Gastrocnemius medialis (tissue), 4 donors: ENCODE measurements at regions not wholly inside any gene's neighbourhood (a gene's known extent, or its start where the extent isn't known, plus 50 kb on each side); places are given as distances from the start of the nearest gene placed in this dataset.

Source experiments
- ATAC-seq, 2 donors: fragments of 150-250 bp; one replicate each; pipeline ENCODE4 v1.9.1; 2016
- DNase-seq, 2 donors: peaks; one replicate each; pipeline ENCODE4 v3.0.0-alpha.2; 2019
- H3K27ac ChIP-seq, 4 donors: fragments of 200-600 bp; sonication (generic); 1 replicate in 1 of 4; 2 replicates in 3 of 4; pipeline ENCODE4 v1.5.1; 2016 to 2018; ENCODE audit warnings: mild to moderate bottlenecking in 2 of 4, moderate library complexity in 1 of 4
- H3K27me3 ChIP-seq, 3 donors: fragments of 200-600 bp; sonication (generic) in 2 of 3; 1 replicate in 1 of 3; 2 replicates in 2 of 3; pipeline versions ENCODE4 v1.5.1 to v1.6.0; 2016 to 2019; ENCODE audit warnings: mild to moderate bottlenecking in 1 of 3, moderate library complexity in 1 of 3
- H3K36me3 ChIP-seq, 2 donors: fragments of 200-600 bp; sonication (generic) in 1 of 2; one replicate each; pipeline ENCODE4 v1.5.1; 2017 to 2018
- H3K4me1 ChIP-seq, 2 donors: fragments of 200-600 bp; sonication (generic) in 1 of 2; one replicate each; pipeline ENCODE4 v1.5.1; 2016 to 2017; ENCODE audit warnings: mild to moderate bottlenecking in 2 of 2
- H3K4me3 ChIP-seq, 4 donors: fragments of 200-600 bp; sonication (generic) in 3 of 4; 1 replicate in 1 of 4; 2 replicates in 3 of 4; pipeline ENCODE4 v1.5.1; 2016 to 2019; ENCODE audit warnings: mild to moderate bottlenecking in 2 of 4
- H3K9me3 ChIP-seq, 3 donors: fragments of 200-600 bp; sonication (generic) in 2 of 3; 1 replicate in 1 of 3; 2 replicates in 2 of 3; pipeline ENCODE4 v1.5.1; 2016 to 2019
- CTCF ChIP-seq, 5 experiments: fragments of 450-650 bp in 3 of 5; fragments of 200-600 bp in 2 of 5; sonication (generic) in 2 of 5; IDR thresholded peaks in 4 of 5; conservative IDR thresholded peaks in 1 of 5; 1 replicate in 4 of 5; 2 replicates in 1 of 5; pipeline ENCODE4 v1.5.1; 2016 to 2019; ENCODE audit warnings: antibody characterized with exemption in 5 of 5, mild to moderate bottlenecking in 3 of 5, moderate library complexity in 3 of 5
- POLR2A ChIP-seq, 2 donors: fragments of 450-650 bp; IDR thresholded peaks; one replicate each; pipeline ENCODE4 v1.6.1; 2017; ENCODE audit warnings: antibody characterized with exemption in 2 of 2, mild to moderate bottlenecking in 2 of 2, moderate library complexity in 2 of 2
- in situ Hi-C, 4 donors: fragments of 200-750 bp; cut with MboI; loops; one replicate each; pipeline versions ENCODE4 v1.15.0 to v1.8.0; 2017; ENCODE audit warnings: low sequenced_read_pairs in 4 of 4
- intact Hi-C: fragments of 100-400 bp; cut with DNase I; formaldehyde crosslinking; loops from one replicate; pipeline ENCODE4 v1.15.1; 2023; ENCODE audit warnings: low total_unique reads

DNA sequence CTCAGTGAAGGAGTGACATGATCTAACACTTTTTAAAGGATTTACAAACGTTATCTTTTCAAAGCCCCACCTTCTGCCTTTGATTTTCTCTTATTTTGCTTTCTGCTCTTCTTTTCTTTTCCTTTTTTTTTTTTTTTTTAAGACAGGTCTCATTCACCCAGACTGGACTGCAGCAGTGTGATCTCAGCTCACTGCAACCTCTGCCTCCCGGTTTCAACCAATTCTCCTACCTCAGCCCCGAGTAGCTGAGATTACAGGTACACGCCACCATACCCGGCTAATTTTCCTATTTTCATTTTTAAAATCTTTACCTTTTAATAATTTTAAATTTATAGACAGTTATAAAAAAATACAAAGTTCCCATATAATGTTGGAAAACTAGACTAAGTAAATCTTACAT is 63.7 kb upstream of the RPS13 start:
- no peak for DNase-seq
- in situ Hi-C loops (no loop called here), intact Hi-C loops (no loop called here)

GRCh38 chr11:17138562-17138961 is 61.1 kb upstream of the RPS13 start:
- Histone ChIP-seq H3K36me3 (peaks cover 0 to 43% of the 10 kb centered on the region in 2 donors), H3K9me3 (no peaks in the 10 kb centered on the region), H3K4me3 (no peak overlapping the region), H3K4me1 (no peaks in the 10 kb centered on the region), H3K27ac (no peak overlapping the region), H3K27me3 (no peaks in the 10 kb centered on the region)
- in situ Hi-C loops: no loop called here
- ATAC-seq (no peak), DNase-seq (no peak)
- TF ChIP-seq CTCF (IDR thresholded peaks at IDR 0.05 in 4 of 5, conservative IDR thresholded peaks at IDR 0.05 in 1 of 5) (no peak), POLR2A (IDR thresholded peaks at IDR 0.05) (no peak)
- intact Hi-C loops: no loop called here

More for the DNA sequence above, 63.7 kb upstream of the RPS13 start:
- Histone ChIP-seq H3K9me3 (no peaks in the 10 kb centered on the region), H3K36me3 (peaks cover 0 to 23% of the 10 kb centered on the region in 2 donors), H3K4me3 (no peak overlapping the region), H3K27ac (no peak overlapping the region), H3K27me3 (no peaks in the 10 kb centered on the region), H3K4me1 (no peaks in the 10 kb centered on the region)
- no peak for TF ChIP-seq POLR2A (IDR thresholded peaks at IDR 0.05)
- no peak for TF ChIP-seq CTCF (IDR thresholded peaks at IDR 0.05 in 4 of 5, conservative IDR thresholded peaks at IDR 0.05 in 1 of 5)
- no peak for ATAC-seq

DNA sequence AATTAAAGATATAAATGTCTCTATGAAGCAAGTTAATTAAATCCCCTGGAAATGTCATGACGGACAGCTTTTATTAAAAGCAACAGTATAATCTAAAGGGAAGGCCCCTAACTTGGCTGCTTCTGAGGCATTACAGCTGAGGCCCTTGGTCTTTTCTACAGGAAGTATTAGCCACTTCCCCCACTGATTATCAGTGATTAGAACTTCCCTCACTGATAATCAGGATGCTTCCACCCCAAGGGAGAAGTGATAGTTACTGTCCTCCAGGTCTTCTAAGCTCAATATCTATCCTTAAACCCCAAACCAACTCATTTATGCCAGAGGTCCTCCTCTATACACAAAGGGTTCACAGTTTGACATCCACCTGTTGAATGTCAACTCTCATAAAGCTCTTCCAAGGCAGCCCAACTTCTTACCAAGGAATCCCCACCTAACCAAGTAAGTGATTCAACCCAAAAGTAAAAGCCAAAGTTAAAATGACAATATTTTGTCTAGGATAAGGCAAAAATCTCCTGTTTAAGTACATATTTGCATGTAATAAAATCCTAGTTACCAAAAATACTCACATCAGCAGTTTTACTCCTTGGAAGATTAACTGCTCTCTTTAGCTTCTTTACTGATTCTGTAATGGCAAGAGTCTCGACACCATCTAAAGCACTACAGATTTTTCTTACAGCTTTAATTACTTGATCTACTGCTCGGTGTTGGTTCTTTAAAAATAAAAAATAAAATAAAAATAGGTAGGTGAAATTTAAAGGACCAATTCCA is 58.6 kb upstream of the RPS13 start:
- ATAC-seq: no peak
- intact Hi-C loops (no loop called here), in situ Hi-C loops (no loop called here)
- Histone ChIP-seq H3K36me3 (peaks cover 0 to 41% of the 10 kb centered on the region in 2 donors), H3K9me3 (no peaks in the 10 kb centered on the region), H3K4me3 (no peak overlapping the region), H3K4me1 (no peaks in the 10 kb centered on the region), H3K27ac (no peak overlapping the region), H3K27me3 (no peaks in the 10 kb centered on the region)
- TF ChIP-seq POLR2A (IDR thresholded peaks at IDR 0.05) (no peak), CTCF (IDR thresholded peaks at IDR 0.05 in 4 of 5, conservative IDR thresholded peaks at IDR 0.05 in 1 of 5) (no peak)
- no peak for DNase-seq

GRCh38 chr11:17132654-17133053 is 55.2 kb upstream of the RPS13 start:
- in situ Hi-C loops: no loop called here
- H3K36me3 ChIP-seq: peaks cover 0 to 59% of the 10 kb centered on the region in 2 donors
- H3K27ac ChIP-seq: no peak overlapping the region
- H3K27me3 ChIP-seq: no peaks in the 10 kb centered on the region
- H3K4me1 ChIP-seq: no peaks in the 10 kb centered on the region
- no peak for TF ChIP-seq CTCF (IDR thresholded peaks at IDR 0.05 in 4 of 5, conservative IDR thresholded peaks at IDR 0.05 in 1 of 5)
- intact Hi-C loops: no loop called here
- H3K9me3 ChIP-seq: no peaks in the 10 kb centered on the region
- ATAC-seq (no peak), DNase-seq (no peak)
- H3K4me3 ChIP-seq: no peak overlapping the region

GRCh38 chr11:17129003-17129402 is 51.5 kb upstream of the RPS13 start:
- ATAC-seq (no peak), DNase-seq (no peak)
- in situ Hi-C loops (no loop called here), intact Hi-C loops (no loop called here)
- Histone ChIP-seq H3K27me3 (no peaks in the 10 kb centered on the region), H3K36me3 (peaks cover 0 to 42% of the 10 kb centered on the region in 2 donors), H3K4me3 (no peak overlapping the region), H3K4me1 (no peaks in the 10 kb centered on the region), H3K9me3 (no peaks in the 10 kb centered on the region), H3K27ac (no peak overlapping the region)
- TF ChIP-seq CTCF (IDR thresholded peaks at IDR 0.05 in 4 of 5, conservative IDR thresholded peaks at IDR 0.05 in 1 of 5) (no peak), POLR2A (IDR thresholded peaks at IDR 0.05) (no peak)
